ENCODE measurements at regions not wholly inside any gene's neighbourhood (a gene's known extent, or its start where the extent isn't known, plus 50 kb on each side); places are given as distances from the start of the nearest gene placed in this dataset.

DNA sequence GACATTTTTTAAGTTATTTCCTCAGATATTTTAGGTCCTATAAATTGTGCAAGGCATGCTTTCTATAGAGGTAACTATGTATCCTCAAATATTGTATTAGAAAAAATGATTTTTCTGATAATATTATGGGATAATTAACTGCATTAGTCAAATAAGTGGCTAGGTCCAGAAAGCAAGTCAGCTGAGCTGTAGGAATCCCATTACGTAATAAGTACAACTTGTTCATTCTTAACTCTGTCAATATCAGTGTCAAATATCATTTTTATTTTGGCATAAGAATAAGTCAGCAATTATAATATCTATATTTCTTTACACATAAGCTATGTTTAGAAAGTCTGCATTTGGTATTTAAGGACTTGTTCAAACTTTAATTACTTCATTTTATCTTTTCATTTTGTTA lies 830.9 kb upstream of the GJE1 start:
- Histone ChIP-seq H3K4me3 (no peak overlapping the region), H3K4me1 (peaks cover 6% of the 10 kb centered on the region), H3K9me3 (replicated peaks) (no peaks in the 10 kb centered on the region), H3K27ac (replicated peaks) (no peak overlapping the region), H3K36me3 (no peaks in the 10 kb centered on the region), H3K27me3 (ENCODE audit: low read depth) (no peaks in the 10 kb centered on the region)
- intact Hi-C loops (cut with micrococcal nuclease): no loop called here
- TF ChIP-seq, protein P1, sequence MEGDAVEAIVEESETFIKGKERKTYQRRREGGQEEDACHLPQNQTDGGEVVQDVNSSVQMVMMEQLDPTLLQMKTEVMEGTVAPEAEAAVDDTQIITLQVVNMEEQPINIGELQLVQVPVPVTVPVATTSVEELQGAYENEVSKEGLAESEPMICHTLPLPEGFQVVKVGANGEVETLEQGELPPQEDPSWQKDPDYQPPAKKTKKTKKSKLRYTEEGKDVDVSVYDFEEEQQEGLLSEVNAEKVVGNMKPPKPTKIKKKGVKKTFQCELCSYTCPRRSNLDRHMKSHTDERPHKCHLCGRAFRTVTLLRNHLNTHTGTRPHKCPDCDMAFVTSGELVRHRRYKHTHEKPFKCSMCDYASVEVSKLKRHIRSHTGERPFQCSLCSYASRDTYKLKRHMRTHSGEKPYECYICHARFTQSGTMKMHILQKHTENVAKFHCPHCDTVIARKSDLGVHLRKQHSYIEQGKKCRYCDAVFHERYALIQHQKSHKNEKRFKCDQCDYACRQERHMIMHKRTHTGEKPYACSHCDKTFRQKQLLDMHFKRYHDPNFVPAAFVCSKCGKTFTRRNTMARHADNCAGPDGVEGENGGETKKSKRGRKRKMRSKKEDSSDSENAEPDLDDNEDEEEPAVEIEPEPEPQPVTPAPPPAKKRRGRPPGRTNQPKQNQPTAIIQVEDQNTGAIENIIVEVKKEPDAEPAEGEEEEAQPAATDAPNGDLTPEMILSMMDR (IDR thresholded peaks at IDR 0.05; ENCODE audit: borderline replicate concordance): no peak
- no peak for DNase-seq

DNA sequence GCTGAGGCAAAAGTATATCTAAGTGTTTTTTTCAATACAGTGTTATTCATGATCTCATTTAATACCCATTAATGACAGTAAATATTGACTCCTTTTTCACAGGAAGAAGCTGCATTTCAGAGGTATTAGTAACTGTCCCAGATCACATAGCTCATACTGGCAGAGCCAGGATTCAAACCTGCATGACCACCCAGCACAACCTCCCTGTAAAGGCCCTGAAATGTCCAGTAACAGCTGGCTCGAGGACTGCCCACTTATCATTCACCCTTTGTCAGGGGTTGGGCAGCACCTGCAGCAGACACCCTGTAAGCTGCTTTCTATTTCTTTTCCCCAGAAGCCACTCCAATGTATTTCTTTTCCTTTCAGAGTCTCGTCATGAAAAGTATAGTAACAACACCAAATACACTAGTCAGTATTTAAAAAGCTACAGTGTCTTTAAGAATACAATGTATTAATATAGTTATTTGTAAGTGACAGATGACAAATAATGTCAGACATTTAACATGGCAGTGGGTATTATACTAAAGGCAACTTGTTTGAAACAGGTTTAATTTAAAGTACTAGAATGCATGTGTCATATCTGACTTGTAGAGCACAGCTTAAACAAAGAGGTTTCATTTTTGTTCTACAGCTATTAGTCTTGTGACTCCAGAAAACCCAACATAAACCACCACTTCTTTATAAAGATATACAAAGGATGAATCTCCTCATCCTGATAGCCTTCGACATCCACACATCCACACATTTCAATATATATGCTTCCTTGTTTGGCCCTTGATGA lies 841.6 kb upstream of the GJE1 start:
- H3K27ac ChIP-seq (replicated peaks): no peak overlapping the region
- H3K36me3 ChIP-seq: no peaks in the 10 kb centered on the region
- no peak overlapping the region for H3K4me3 ChIP-seq
- intact Hi-C loops (cut with micrococcal nuclease): no loop called here
- peaks cover 24% of the 10 kb centered on the region for H3K9me3 ChIP-seq (replicated peaks)
- H3K4me1 ChIP-seq: no peaks in the 10 kb centered on the region
- no peaks in the 10 kb centered on the region for H3K27me3 ChIP-seq (ENCODE audit: low read depth)
- no peak for DNase-seq
- TF ChIP-seq, protein P1 (IDR thresholded peaks at IDR 0.05; ENCODE audit: borderline replicate concordance): no peak

DNA sequence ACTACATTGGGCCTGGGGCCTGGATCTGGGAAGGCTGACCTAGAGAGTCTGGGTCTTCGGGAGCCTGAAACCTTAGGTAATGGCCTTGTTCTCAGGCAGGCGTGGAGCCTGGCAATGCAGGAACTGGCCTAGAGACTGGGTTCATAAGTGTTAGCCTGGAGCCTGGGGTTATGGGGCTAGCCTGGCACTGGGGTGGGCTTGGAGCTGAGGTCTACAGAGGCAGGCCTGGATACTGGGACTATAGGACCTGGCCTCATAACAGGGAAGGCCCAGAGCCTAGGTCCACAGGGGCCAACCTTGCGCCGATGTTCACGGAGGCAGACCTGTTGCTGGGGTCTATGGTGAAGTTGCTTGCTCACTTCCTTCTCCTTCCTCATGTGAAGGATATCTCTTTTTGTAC lies 843.8 kb upstream of the GJE1 start:
- Histone ChIP-seq H3K4me3 (no peak overlapping the region), H3K27me3 (ENCODE audit: low read depth) (no peaks in the 10 kb centered on the region), H3K36me3 (no peaks in the 10 kb centered on the region), H3K27ac (replicated peaks) (no peak overlapping the region), H3K9me3 (replicated peaks) (peaks cover 32% of the 10 kb centered on the region), H3K4me1 (no peaks in the 10 kb centered on the region)
- intact Hi-C loops (cut with micrococcal nuclease): no loop called here
- no peak for DNase-seq
- TF ChIP-seq, protein P1 (IDR thresholded peaks at IDR 0.05; ENCODE audit: borderline replicate concordance): no peak

DNA sequence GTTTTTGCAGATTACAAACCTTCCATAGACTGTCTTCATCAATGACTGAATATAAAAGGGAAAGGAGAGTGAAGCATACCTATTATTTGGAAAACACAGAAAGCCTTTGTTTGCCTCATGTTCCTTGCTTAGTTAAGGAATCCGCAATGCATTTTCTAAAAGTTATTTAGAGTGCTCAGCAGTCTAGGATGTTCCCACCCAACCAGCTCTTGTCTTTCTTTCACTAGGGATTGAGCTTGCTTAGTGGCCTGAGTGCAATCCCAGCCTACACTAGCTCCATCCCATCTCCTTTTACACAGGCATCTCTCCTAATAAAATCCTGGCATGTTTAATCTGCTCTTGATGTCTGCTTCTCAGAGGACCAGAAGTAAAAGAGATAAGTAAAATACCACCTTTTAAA lies 850.5 kb upstream of the GJE1 start:
- H3K4me1 ChIP-seq: no peaks in the 10 kb centered on the region
- no peak overlapping the region for H3K27ac ChIP-seq (replicated peaks)
- no peak overlapping the region for H3K4me3 ChIP-seq
- no peaks in the 10 kb centered on the region for H3K27me3 ChIP-seq (ENCODE audit: low read depth)
- DNase-seq: no peak
- intact Hi-C loops (cut with micrococcal nuclease): no loop called here
- TF ChIP-seq, protein P1 (IDR thresholded peaks at IDR 0.05; ENCODE audit: borderline replicate concordance): no peak
- H3K9me3 ChIP-seq (replicated peaks): peaks cover 19% of the 10 kb centered on the region
- H3K36me3 ChIP-seq: no peaks in the 10 kb centered on the region

DNA sequence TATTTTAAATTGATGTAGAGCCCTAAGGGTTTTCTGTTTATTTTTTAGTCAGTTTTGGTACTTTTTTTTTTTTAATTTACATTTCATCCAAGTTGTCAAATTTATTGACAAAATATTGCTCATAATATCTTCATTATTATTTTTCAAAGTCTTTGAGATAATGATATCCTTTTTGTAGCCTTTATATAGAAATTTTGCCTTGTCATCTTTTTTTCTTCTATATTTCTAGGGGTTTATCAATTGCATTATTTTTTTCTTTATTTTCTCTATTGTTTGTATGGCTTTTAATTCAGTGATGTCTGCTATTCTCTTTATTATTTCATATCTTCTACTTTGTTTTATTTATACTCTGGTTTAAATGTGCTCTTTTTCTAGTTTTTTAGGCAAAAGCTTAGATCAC lies 863.0 kb upstream of the GJE1 start:
- intact Hi-C loops (cut with micrococcal nuclease): no loop called here
- no peak for DNase-seq
- TF ChIP-seq, protein P1 (IDR thresholded peaks at IDR 0.05; ENCODE audit: borderline replicate concordance): no peak

More for the DNA sequence above, 863.0 kb upstream of the GJE1 start:
- Histone ChIP-seq H3K4me1 (no peaks in the 10 kb centered on the region), H3K9me3 (replicated peaks) (peaks cover 12% of the 10 kb centered on the region), H3K27ac (replicated peaks) (no peak overlapping the region), H3K27me3 (ENCODE audit: low read depth) (no peaks in the 10 kb centered on the region), H3K4me3 (no peak overlapping the region), H3K36me3 (no peaks in the 10 kb centered on the region)
